GM23338 (cell line): ENCODE measurements at regions not wholly inside any gene's neighbourhood (a gene's known extent, or its start where the extent isn't known, plus 50 kb on each side); places are given as distances from the start of the nearest gene placed in this dataset.

ENCODE experiments used
- ATAC-seq: fragments of 200-7000 bp; cut with Tn5 transposase; 3 replicates; pipeline ENCODE4 v1.9.1; 2020
- DNase-seq: peaks from one replicate; pipeline ENCODE4 v3.0.0-alpha.2; 2015; ENCODE audit warnings: low spot score
- H2AFZ ChIP-seq: fragments of 200-600 bp; sonication (generic); 2 replicates; pipeline ENCODE4 v1.8.0; 2016; ENCODE audit warnings: antibody characterized with exemption, mild to moderate bottlenecking, moderate library complexity
- H3F3A ChIP-seq: fragments of 200-600 bp; sonication (generic); replicated peaks from 2 replicates; pipeline ENCODE4 v1.8.0; 2017; ENCODE audit warnings: antibody characterized with exemption, mixed run types, low read depth
- H3K27ac ChIP-seq: fragments of 200-600 bp; sonication (generic); 2 replicates; pipeline ENCODE4 v1.6.1; 2016; ENCODE audit warnings: low read depth
- H3K27me3 ChIP-seq: fragments of 200-600 bp; sonication (generic); 2 replicates; pipeline ENCODE4 v1.8.0; 2016; ENCODE audit warnings: mild to moderate bottlenecking, mixed run types, moderate library complexity; ENCODE audit not compliant: insufficient read depth
- H3K36me3 ChIP-seq: fragments of 200-600 bp; sonication (generic); 2 replicates; pipeline ENCODE4 v1.8.0; 2016; ENCODE audit warnings: mild to moderate bottlenecking; ENCODE audit not compliant: insufficient read depth
- H3K4me1 ChIP-seq: fragments of 200-600 bp; sonication (generic); 2 replicates; pipeline ENCODE4 v1.8.0; 2016; ENCODE audit warnings: mild to moderate bottlenecking, moderate library complexity; ENCODE audit not compliant: insufficient read depth
- H3K4me2 ChIP-seq: fragments of 200-600 bp; sonication (generic); 2 replicates; pipeline ENCODE4 v1.7.1; 2017; ENCODE audit warnings: mixed run types
- H3K4me3 ChIP-seq: fragments of 200-600 bp; sonication (generic); 2 replicates; pipeline ENCODE4 v1.6.1; 2016; ENCODE audit warnings: mixed run types
- H3K79me2 ChIP-seq: fragments of 200-600 bp; sonication (generic); replicated peaks from 2 replicates; pipeline ENCODE4 v1.8.0; 2017; ENCODE audit warnings: mild to moderate bottlenecking; ENCODE audit not compliant: insufficient read depth
- H3K9me2 ChIP-seq: fragments of 200-600 bp; sonication (generic); 2 replicates; pipeline ENCODE4 v1.8.0; 2017; ENCODE audit not compliant: insufficient read depth
- H4K20me1 ChIP-seq: fragments of 200-600 bp; sonication (generic); replicated peaks from 2 replicates; pipeline ENCODE4 v1.8.0; 2017; ENCODE audit warnings: mild to moderate bottlenecking; ENCODE audit not compliant: insufficient read depth
- H3K27ac Mint-ChIP-seq: 2 replicates; pipeline ENCODE4 v1.8.0; 2020; ENCODE audit warnings: inconsistent platforms, mild to moderate bottlenecking, moderate library complexity, mixed read lengths
- H3K27me3 Mint-ChIP-seq: 3 replicates; pipeline ENCODE4 v1.8.0; 2022; ENCODE audit warnings: low read depth, mild to moderate bottlenecking, moderate library complexity, mixed read lengths, inconsistent platforms; ENCODE audit not compliant: insufficient read depth, poor library complexity
- H3K36me3 Mint-ChIP-seq: 3 replicates; pipeline ENCODE4 v1.8.0; 2021; ENCODE audit warnings: low read depth, mild to moderate bottlenecking, inconsistent platforms, moderate library complexity, mixed read lengths
- H3K4me1 Mint-ChIP-seq: 3 replicates; pipeline ENCODE4 v1.8.0; 2020; ENCODE audit warnings: mild to moderate bottlenecking, inconsistent platforms, mixed read lengths
- H3K4me3 Mint-ChIP-seq: 3 replicates; pipeline ENCODE4 v1.8.0; 2021; ENCODE audit warnings: moderate library complexity, mild to moderate bottlenecking, inconsistent platforms, mixed read lengths
- H3K9me3 Mint-ChIP-seq: 3 replicates; pipeline ENCODE4 v1.8.0; 2020; ENCODE audit warnings: moderate library complexity, mild to moderate bottlenecking, inconsistent platforms, mixed read lengths
- CREB1 ChIP-seq: fragments of 250-450 bp; sonication (Bioruptor Pico); IDR thresholded peaks from 2 replicates; pipeline ENCODE4 v1.5.0; 2020; ENCODE audit warnings: low read depth, mild to moderate bottlenecking, moderate library complexity
- EZH2phosphoT487 ChIP-seq: fragments of 200-600 bp; sonication (generic); IDR thresholded peaks from one replicate; pipeline ENCODE4 v1.8.1; 2018; ENCODE audit warnings: antibody characterized with exemption; ENCODE audit not compliant: unreplicated experiment
- JUNB ChIP-seq: IDR thresholded peaks from one replicate; pipeline ENCODE4 v1.6.1; 2016; ENCODE audit warnings: antibody characterized with exemption; ENCODE audit not compliant: unreplicated experiment
- NANOG ChIP-seq: IDR thresholded peaks from 2 replicates; pipeline ENCODE4 v1.6.1; 2016; ENCODE audit warnings: antibody characterized with exemption, borderline replicate concordance
- POLR2AphosphoS5 ChIP-seq: IDR thresholded peaks from 2 replicates; pipeline ENCODE4 v1.6.1; 2016; ENCODE audit warnings: antibody characterized with exemption, low read depth
- STAT1 ChIP-seq: IDR thresholded peaks from one replicate; pipeline ENCODE4 v1.6.1; 2016; ENCODE audit warnings: antibody characterized with exemption; ENCODE audit not compliant: unreplicated experiment
- ZNF331 ChIP-seq: fragments of 250-450 bp; sonication (Bioruptor Pico); IDR thresholded peaks from 2 replicates; pipeline ENCODE4 v1.5.0; 2020; ENCODE audit warnings: low read depth, mild to moderate bottlenecking, moderate library complexity
- TF ChIP-seq, protein P1 (sequence below): IDR thresholded peaks from one replicate; pipeline ENCODE4 v1.6.1; 2018; ENCODE audit warnings: antibody characterized with exemption; ENCODE audit not compliant: unreplicated experiment
- TF ChIP-seq, protein P2 (sequence below): IDR thresholded peaks from 2 replicates; pipeline ENCODE4 v1.6.1; 2016; ENCODE audit warnings: antibody characterized with exemption
- TF ChIP-seq, protein P3 (sequence below), 2 experiments: fragments of 200-600 bp in 1 of 2; sonication (generic) in 1 of 2; conservative IDR thresholded peaks; 2 replicates each; pipeline versions ENCODE4 v1.5.1 to v1.6.1; 2016 to 2017; ENCODE audit warnings: antibody characterized with exemption in 2 of 2, low read depth in 2 of 2, mild to moderate bottlenecking in 2 of 2, moderate library complexity in 1 of 2
- TF ChIP-seq, protein P4 (sequence below): fragments of 250-450 bp; sonication (Bioruptor Pico); IDR thresholded peaks from 2 replicates; pipeline ENCODE4 v1.5.0; 2020; ENCODE audit warnings: mild to moderate bottlenecking, moderate library complexity

DNA sequence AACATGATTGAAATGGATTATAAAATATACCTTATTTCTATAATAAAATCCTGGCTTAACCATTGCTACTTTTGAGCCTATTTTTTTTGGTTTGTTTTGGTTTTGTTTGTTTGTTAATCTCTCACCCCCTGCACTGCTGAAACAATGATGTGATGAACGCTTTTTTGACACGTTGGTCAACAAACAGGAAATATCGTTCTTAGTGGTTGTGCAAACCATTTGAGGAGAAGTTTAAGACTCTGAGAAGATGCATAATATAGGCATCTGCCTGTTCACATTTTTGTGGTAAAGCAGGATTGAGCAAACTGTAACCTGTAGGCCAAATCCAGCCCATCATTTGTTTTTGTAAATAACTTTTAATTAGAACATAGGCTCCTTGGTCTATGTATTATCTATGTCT is 75.5 kb upstream of the MDFIC2 start:
- H3K36me3 ChIP-seq: no peaks in the 10 kb centered on the region
- H3K79me2 ChIP-seq: no peaks in the 10 kb centered on the region
- DNase-seq (no peak), ATAC-seq (no peak)
- no peak overlapping the region for H3K4me3 ChIP-seq
- H3K27ac ChIP-seq: no peak overlapping the region
- Mint-ChIP-seq H3K4me3 (no peak overlapping the region), H3K9me3 (no peaks in the 10 kb centered on the region; the same call in 2 of the 3 replicates), H3K36me3 (peaks cover 8% of the 10 kb centered on the region; the same call in 1 of the 3 replicates), H3K27ac (no peak overlapping the region), H3K27me3 (no peaks in the 10 kb centered on the region), H3K4me1 (peaks cover 16% of the 10 kb centered on the region)
- no peak overlapping the region for H3K4me2 ChIP-seq
- no peaks in the 10 kb centered on the region for H4K20me1 ChIP-seq
- H3K27me3 ChIP-seq: no peaks in the 10 kb centered on the region
- no peaks in the 10 kb centered on the region for H3F3A ChIP-seq
- no peak overlapping the region for H2AFZ ChIP-seq
- no peak for TF ChIP-seq STAT1
- TF ChIP-seq, protein P1, sequence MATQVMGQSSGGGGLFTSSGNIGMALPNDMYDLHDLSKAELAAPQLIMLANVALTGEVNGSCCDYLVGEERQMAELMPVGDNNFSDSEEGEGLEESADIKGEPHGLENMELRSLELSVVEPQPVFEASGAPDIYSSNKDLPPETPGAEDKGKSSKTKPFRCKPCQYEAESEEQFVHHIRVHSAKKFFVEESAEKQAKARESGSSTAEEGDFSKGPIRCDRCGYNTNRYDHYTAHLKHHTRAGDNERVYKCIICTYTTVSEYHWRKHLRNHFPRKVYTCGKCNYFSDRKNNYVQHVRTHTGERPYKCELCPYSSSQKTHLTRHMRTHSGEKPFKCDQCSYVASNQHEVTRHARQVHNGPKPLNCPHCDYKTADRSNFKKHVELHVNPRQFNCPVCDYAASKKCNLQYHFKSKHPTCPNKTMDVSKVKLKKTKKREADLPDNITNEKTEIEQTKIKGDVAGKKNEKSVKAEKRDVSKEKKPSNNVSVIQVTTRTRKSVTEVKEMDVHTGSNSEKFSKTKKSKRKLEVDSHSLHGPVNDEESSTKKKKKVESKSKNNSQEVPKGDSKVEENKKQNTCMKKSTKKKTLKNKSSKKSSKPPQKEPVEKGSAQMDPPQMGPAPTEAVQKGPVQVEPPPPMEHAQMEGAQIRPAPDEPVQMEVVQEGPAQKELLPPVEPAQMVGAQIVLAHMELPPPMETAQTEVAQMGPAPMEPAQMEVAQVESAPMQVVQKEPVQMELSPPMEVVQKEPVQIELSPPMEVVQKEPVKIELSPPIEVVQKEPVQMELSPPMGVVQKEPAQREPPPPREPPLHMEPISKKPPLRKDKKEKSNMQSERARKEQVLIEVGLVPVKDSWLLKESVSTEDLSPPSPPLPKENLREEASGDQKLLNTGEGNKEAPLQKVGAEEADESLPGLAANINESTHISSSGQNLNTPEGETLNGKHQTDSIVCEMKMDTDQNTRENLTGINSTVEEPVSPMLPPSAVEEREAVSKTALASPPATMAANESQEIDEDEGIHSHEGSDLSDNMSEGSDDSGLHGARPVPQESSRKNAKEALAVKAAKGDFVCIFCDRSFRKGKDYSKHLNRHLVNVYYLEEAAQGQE: no peak
- TF ChIP-seq POLR2AphosphoS5: no peak
- no peak for TF ChIP-seq EZH2phosphoT487
- TF ChIP-seq, protein P2, sequence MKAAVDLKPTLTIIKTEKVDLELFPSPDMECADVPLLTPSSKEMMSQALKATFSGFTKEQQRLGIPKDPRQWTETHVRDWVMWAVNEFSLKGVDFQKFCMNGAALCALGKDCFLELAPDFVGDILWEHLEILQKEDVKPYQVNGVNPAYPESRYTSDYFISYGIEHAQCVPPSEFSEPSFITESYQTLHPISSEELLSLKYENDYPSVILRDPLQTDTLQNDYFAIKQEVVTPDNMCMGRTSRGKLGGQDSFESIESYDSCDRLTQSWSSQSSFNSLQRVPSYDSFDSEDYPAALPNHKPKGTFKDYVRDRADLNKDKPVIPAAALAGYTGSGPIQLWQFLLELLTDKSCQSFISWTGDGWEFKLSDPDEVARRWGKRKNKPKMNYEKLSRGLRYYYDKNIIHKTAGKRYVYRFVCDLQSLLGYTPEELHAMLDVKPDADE: no peak
- TF ChIP-seq ZNF331 (CRISPR knock-in tag): no peak
- TF ChIP-seq CREB1 (CRISPR knock-in tag): no peak
- TF ChIP-seq, protein P3, sequence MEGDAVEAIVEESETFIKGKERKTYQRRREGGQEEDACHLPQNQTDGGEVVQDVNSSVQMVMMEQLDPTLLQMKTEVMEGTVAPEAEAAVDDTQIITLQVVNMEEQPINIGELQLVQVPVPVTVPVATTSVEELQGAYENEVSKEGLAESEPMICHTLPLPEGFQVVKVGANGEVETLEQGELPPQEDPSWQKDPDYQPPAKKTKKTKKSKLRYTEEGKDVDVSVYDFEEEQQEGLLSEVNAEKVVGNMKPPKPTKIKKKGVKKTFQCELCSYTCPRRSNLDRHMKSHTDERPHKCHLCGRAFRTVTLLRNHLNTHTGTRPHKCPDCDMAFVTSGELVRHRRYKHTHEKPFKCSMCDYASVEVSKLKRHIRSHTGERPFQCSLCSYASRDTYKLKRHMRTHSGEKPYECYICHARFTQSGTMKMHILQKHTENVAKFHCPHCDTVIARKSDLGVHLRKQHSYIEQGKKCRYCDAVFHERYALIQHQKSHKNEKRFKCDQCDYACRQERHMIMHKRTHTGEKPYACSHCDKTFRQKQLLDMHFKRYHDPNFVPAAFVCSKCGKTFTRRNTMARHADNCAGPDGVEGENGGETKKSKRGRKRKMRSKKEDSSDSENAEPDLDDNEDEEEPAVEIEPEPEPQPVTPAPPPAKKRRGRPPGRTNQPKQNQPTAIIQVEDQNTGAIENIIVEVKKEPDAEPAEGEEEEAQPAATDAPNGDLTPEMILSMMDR (conservative IDR thresholded peaks at IDR 0.05; ENCODE audit: low read depth in 2 of 2): no peak
- TF ChIP-seq, protein P4, sequence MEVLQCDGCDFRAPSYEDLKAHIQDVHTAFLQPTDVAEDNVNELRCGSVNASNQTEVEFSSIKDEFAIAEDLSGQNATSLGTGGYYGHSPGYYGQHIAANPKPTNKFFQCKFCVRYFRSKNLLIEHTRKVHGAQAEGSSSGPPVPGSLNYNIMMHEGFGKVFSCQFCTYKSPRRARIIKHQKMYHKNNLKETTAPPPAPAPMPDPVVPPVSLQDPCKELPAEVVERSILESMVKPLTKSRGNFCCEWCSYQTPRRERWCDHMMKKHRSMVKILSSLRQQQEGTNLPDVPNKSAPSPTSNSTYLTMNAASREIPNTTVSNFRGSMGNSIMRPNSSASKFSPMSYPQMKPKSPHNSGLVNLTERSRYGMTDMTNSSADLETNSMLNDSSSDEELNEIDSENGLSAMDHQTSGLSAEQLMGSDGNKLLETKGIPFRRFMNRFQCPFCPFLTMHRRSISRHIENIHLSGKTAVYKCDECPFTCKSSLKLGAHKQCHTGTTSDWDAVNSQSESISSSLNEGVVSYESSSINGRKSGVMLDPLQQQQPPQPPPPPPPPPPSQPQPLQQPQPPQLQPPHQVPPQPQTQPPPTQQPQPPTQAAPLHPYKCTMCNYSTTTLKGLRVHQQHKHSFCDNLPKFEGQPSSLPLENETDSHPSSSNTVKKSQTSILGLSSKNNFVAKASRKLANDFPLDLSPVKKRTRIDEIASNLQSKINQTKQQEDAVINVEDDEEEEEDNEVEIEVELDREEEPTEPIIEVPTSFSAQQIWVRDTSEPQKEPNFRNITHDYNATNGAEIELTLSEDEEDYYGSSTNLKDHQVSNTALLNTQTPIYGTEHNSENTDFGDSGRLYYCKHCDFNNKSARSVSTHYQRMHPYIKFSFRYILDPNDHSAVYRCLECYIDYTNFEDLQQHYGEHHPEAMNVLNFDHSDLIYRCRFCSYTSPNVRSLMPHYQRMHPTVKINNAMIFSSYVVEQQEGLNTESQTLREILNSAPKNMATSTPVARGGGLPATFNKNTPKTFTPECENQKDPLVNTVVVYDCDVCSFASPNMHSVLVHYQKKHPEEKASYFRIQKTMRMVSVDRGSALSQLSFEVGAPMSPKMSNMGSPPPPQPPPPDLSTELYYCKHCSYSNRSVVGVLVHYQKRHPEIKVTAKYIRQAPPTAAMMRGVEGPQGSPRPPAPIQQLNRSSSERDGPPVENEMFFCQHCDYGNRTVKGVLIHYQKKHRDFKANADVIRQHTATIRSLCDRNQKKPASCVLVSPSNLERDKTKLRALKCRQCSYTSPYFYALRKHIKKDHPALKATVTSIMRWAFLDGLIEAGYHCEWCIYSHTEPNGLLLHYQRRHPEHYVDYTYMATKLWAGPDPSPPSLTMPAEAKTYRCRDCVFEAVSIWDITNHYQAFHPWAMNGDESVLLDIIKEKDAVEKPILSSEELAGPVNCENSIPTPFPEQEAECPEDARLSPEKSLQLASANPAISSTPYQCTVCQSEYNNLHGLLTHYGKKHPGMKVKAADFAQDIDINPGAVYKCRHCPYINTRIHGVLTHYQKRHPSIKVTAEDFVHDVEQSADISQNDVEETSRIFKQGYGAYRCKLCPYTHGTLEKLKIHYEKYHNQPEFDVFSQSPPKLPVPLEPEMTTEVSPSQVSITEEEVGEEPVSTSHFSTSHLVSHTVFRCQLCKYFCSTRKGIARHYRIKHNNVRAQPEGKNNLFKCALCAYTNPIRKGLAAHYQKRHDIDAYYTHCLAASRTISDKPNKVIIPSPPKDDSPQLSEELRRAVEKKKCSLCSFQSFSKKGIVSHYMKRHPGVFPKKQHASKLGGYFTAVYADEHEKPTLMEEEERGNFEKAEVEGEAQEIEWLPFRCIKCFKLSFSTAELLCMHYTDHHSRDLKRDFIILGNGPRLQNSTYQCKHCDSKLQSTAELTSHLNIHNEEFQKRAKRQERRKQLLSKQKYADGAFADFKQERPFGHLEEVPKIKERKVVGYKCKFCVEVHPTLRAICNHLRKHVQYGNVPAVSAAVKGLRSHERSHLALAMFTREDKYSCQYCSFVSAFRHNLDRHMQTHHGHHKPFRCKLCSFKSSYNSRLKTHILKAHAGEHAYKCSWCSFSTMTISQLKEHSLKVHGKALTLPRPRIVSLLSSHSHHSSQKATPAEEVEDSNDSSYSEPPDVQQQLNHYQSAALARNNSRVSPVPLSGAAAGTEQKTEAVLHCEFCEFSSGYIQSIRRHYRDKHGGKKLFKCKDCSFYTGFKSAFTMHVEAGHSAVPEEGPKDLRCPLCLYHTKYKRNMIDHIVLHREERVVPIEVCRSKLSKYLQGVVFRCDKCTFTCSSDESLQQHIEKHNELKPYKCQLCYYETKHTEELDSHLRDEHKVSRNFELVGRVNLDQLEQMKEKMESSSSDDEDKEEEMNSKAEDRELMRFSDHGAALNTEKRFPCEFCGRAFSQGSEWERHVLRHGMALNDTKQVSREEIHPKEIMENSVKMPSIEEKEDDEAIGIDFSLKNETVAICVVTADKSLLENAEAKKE (CRISPR knock-in tag): no peak
- TF ChIP-seq JUNB: no peak
- no peak for TF ChIP-seq NANOG
- 0 out of 2 replicates have a peak, but pooled peaks cover 3% of the 10 kb centered on the region for H3K9me2 ChIP-seq
- H3K4me1 ChIP-seq: peaks cover 16% of the 10 kb centered on the region
